ENCODE measurements at regions not wholly inside any gene's neighbourhood (a gene's known extent, or its start where the extent isn't known, plus 50 kb on each side); places are given as distances from the start of the nearest gene placed in this dataset.
A peak's percentile ranks its signal among the peaks of the same experiment; 100 is the strongest.

DNA sequence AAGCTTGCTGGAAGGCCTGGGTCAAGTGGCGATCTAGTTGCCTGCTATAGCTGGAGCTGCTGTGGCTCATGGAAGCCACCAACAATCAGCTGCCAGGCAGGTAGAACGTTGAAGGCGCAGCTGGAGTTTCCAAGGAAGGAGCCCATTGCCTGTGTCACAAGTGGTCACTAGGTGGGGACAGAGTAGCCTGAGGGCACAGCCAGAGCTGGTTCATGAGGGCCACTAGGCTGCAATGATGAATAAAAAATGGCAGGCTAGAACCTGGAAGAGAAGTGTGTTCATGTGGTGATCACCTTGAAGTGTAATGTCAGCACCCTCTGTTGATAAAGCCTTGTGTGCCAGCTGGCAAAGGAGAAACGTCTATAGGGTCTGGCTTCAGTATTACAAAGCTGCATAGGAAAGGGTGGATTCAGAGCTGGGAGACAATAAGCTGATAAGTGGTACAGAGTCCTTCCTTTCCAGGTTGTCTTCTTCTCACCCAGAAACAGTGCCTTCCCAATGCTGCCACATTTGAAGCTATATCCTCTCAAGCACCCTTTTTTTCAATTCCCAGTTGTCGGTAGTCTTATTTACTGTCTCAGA is 165.8 kb downstream of the EMP1 start:
- DNase-seq (ENCODE audit: low read depth) (peak; percentile 67), FAIRE-seq (peak; percentile 79)
- no peaks in the 10 kb centered on the region for H3K36me3 ChIP-seq (ENCODE audit: control insufficient read depth, insufficient read depth, low read length)
- H3K4me3 ChIP-seq (ENCODE audit: low read depth, low read length) = no peak overlapping the region
- H3K27me3 ChIP-seq (ENCODE audit: control insufficient read depth, insufficient read depth, low read length) = no peaks in the 10 kb centered on the region
- TF ChIP-seq, protein P1, sequence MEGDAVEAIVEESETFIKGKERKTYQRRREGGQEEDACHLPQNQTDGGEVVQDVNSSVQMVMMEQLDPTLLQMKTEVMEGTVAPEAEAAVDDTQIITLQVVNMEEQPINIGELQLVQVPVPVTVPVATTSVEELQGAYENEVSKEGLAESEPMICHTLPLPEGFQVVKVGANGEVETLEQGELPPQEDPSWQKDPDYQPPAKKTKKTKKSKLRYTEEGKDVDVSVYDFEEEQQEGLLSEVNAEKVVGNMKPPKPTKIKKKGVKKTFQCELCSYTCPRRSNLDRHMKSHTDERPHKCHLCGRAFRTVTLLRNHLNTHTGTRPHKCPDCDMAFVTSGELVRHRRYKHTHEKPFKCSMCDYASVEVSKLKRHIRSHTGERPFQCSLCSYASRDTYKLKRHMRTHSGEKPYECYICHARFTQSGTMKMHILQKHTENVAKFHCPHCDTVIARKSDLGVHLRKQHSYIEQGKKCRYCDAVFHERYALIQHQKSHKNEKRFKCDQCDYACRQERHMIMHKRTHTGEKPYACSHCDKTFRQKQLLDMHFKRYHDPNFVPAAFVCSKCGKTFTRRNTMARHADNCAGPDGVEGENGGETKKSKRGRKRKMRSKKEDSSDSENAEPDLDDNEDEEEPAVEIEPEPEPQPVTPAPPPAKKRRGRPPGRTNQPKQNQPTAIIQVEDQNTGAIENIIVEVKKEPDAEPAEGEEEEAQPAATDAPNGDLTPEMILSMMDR (IDR thresholded peaks at IDR 0.05; ENCODE audit: insufficient read depth, low read length, severe bottlenecking) = peak; percentile 87

DNA sequence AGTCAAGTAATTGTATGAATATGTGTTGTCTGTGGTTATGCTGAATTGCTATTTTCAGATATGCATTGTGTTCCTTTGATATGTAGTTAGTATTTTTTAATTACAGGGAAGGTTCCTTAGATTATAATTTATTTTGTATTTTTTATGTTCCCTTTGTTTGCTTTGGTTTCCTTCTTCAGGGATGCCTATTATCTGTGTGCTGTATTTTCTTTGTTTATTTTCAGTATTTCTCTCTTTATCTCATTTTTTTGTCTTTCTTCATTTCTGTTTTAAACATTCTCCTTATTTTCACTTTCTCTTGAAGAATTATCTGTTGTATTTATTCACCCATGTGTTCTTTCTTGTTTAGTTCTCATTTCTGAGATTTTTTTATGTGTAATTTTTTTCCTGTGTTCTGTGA is 163.1 kb downstream of the EMP1 start:
- FAIRE-seq = no peak
- TF ChIP-seq, protein P1 (IDR thresholded peaks at IDR 0.05; ENCODE audit: insufficient read depth, low read length, severe bottlenecking) = no peak
- no peaks in the 10 kb centered on the region for H3K36me3 ChIP-seq (ENCODE audit: control insufficient read depth, insufficient read depth, low read length)
- no peaks in the 10 kb centered on the region for H3K27me3 ChIP-seq (ENCODE audit: control insufficient read depth, insufficient read depth, low read length)
- no peak for DNase-seq (ENCODE audit: low read depth)
- no peak overlapping the region for H3K4me3 ChIP-seq (ENCODE audit: low read depth, low read length)

DNA sequence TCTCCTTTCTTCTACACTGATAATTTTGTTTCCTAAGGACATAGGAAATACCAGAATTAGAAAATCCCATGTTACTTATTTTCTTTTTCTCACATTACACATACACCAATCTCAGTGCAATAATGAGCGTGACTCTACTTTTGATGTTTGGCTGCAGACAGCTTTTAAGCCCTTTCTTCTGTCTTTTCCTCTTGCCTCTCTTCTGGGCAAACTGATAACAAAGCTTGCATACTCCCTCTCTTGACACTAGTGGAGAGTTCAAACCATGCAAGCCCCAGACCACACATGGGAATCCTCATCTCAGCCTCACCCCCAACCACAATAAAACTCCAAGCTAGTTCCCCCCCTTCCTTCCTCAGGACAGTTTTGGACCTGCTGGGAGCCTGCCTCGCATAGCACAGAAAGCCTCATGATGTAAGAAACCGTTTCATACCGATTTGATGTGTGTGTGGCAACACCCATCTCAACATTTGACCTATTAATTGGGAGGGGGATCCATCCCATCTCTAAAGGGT is 161.9 kb downstream of the EMP1 start:
- Histone ChIP-seq H3K27me3 (ENCODE audit: control insufficient read depth, insufficient read depth, low read length) (no peaks in the 10 kb centered on the region), H3K4me3 (ENCODE audit: low read depth, low read length) (no peak overlapping the region), H3K36me3 (ENCODE audit: control insufficient read depth, insufficient read depth, low read length) (no peaks in the 10 kb centered on the region)
- TF ChIP-seq, protein P1 (IDR thresholded peaks at IDR 0.05; ENCODE audit: insufficient read depth, low read length, severe bottlenecking) = no peak
- DNase-seq (ENCODE audit: low read depth) (no peak), FAIRE-seq (no peak)

DNA sequence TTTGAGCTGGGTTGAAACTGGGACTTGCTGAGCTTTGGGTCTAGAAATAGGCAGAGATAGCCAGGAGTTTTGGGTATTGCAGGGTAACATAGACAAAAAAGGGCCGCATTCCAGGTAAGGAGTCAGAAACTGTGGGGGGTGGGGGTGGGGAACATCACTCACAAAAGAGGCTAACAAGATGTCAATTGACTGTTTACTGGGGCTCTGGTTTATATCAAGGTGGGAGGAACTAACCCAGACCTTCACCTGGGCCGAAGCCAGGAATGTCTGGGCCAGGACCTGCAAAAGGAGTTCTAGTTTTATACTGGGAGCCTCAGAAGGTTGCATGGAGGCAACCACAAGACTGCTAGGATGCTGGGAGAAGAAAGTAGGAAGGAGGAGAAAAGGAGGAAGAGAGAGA is 154.4 kb downstream of the EMP1 start:
- H3K4me3 ChIP-seq (ENCODE audit: low read depth, low read length) = no peak overlapping the region
- TF ChIP-seq, protein P1 (IDR thresholded peaks at IDR 0.05; ENCODE audit: insufficient read depth, low read length, severe bottlenecking) = no peak
- no peak for DNase-seq (ENCODE audit: low read depth)
- no peaks in the 10 kb centered on the region for H3K36me3 ChIP-seq (ENCODE audit: control insufficient read depth, insufficient read depth, low read length)
- FAIRE-seq = no peak
- H3K27me3 ChIP-seq (ENCODE audit: control insufficient read depth, insufficient read depth, low read length) = no peaks in the 10 kb centered on the region

DNA sequence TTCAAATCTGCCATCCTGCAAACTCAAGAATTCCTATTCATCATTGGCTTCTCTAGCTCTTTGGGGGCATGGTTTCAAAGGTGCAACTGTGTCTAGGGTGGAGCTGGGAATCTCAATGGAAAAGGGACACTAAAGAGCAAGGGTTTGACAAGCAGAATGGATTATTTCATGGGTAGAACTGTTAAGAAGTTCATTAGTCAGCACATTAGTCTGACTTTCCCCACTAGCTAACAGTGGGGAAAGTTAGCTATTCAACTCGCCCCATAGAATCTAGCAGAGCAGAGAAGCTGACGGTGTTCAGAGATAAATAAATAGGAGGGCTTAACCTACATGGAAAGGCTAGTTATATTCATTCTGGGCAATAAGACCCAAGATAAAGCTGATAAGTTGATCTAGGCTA is 153.9 kb downstream of the EMP1 start:
- no peaks in the 10 kb centered on the region for H3K27me3 ChIP-seq (ENCODE audit: control insufficient read depth, insufficient read depth, low read length)
- H3K36me3 ChIP-seq (ENCODE audit: control insufficient read depth, insufficient read depth, low read length) = no peaks in the 10 kb centered on the region
- no peak overlapping the region for H3K4me3 ChIP-seq (ENCODE audit: low read depth, low read length)
- FAIRE-seq (no peak), DNase-seq (ENCODE audit: low read depth) (no peak)
- TF ChIP-seq, protein P1 (IDR thresholded peaks at IDR 0.05; ENCODE audit: insufficient read depth, low read length, severe bottlenecking) = no peak

DNA sequence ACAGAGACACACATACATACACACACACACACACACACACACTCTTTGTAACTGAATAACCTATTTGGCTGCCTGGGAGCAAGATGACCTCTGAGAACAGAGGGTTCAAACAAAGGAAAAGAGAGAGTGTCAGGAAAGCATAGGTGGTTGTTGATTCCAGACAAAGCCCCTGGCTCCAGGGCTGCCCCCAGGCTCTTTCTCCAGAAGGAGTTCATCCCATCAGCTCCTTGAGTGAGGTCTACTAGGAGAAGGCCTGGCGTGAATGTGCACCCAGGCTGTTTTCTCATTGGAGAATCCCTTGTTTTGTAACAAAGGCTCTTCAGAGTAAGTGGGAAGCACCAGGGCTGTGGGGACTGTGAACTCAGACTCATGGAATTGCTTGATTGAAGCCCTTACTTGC is 151.9 kb downstream of the EMP1 start:
- H3K27me3 ChIP-seq (ENCODE audit: control insufficient read depth, insufficient read depth, low read length) = no peaks in the 10 kb centered on the region
- FAIRE-seq = no peak
- TF ChIP-seq, protein P1 (IDR thresholded peaks at IDR 0.05; ENCODE audit: insufficient read depth, low read length, severe bottlenecking) = no peak

More for the DNA sequence above, 151.9 kb downstream of the EMP1 start:
- no peak overlapping the region for H3K4me3 ChIP-seq (ENCODE audit: low read depth, low read length)
- no peaks in the 10 kb centered on the region for H3K36me3 ChIP-seq (ENCODE audit: control insufficient read depth, insufficient read depth, low read length)
- DNase-seq (ENCODE audit: low read depth) = no peak

Measured in bronchial epithelial cell (primary cell).